ENCODE measurements at regions not wholly inside any gene's neighbourhood (a gene's known extent, or its start where the extent isn't known, plus 50 kb on each side); places are given as distances from the start of the nearest gene placed in this dataset.
"Not testable (repeated sequence)": the region's sequence is repeated elsewhere in the genome, so short reads cannot be mapped to it uniquely, and the experiment has no call there.

DNA sequence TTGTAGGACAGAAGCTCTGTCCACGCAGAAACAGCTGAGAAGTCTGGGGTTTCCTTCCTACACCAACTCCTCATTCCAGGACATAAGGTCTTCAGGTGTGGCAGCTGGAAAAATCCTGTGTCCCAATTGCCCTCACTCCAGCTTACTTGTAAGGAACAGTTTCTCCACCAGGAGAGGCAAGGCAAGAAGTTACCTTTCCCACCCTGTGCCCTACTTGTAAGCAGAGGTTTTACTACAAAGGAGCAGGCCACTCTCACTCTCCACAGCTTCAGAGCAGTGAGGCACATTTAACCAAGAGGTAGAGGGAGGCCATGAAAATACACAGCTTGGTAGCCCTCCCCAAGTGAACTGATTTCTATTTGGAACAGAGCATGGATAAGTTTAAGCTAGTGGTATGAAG lies 277.3 kb upstream of the SPATA31A3 start:
- not testable (repeated sequence) for H3K27ac Mint-ChIP-seq (ENCODE audit: unreplicated experiment); H3K9me3 Mint-ChIP-seq (ENCODE audit: unreplicated experiment); H3K4me3 Mint-ChIP-seq (ENCODE audit: unreplicated experiment); DNase-seq (ENCODE audit: extremely low spot score, unreplicated experiment); H3K36me3 Mint-ChIP-seq (ENCODE audit: unreplicated experiment); H3K27me3 Mint-ChIP-seq (ENCODE audit: unreplicated experiment); H3K4me1 Mint-ChIP-seq (ENCODE audit: unreplicated experiment)

GRCh38 chr9:67257894-67258293 lies 265.5 kb upstream of the SPATA31A3 start:
- H3K4me1 Mint-ChIP-seq (ENCODE audit: unreplicated experiment); H3K36me3 Mint-ChIP-seq (ENCODE audit: unreplicated experiment); H3K27me3 Mint-ChIP-seq (ENCODE audit: unreplicated experiment); H3K4me3 Mint-ChIP-seq (ENCODE audit: unreplicated experiment); DNase-seq (ENCODE audit: extremely low spot score, unreplicated experiment); H3K27ac Mint-ChIP-seq (ENCODE audit: unreplicated experiment); H3K9me3 Mint-ChIP-seq (ENCODE audit: unreplicated experiment): not testable (repeated sequence)

- not testable (repeated sequence) for H3K27ac Mint-ChIP-seq (ENCODE audit: unreplicated experiment); DNase-seq (ENCODE audit: extremely low spot score, unreplicated experiment); H3K27me3 Mint-ChIP-seq (ENCODE audit: unreplicated experiment); H3K36me3 Mint-ChIP-seq (ENCODE audit: unreplicated experiment); H3K9me3 Mint-ChIP-seq (ENCODE audit: unreplicated experiment); H3K4me1 Mint-ChIP-seq (ENCODE audit: unreplicated experiment); H3K4me3 Mint-ChIP-seq (ENCODE audit: unreplicated experiment)
These were observed 256.6 kb upstream of the SPATA31A3 start for GRCh38 chr9:67248967-67249366.

GRCh38 chr9:67212073-67212472 lies 219.7 kb upstream of the SPATA31A3 start:
- H3K27ac Mint-ChIP-seq (ENCODE audit: unreplicated experiment); H3K4me3 Mint-ChIP-seq (ENCODE audit: unreplicated experiment); H3K9me3 Mint-ChIP-seq (ENCODE audit: unreplicated experiment); H3K36me3 Mint-ChIP-seq (ENCODE audit: unreplicated experiment); H3K27me3 Mint-ChIP-seq (ENCODE audit: unreplicated experiment); H3K4me1 Mint-ChIP-seq (ENCODE audit: unreplicated experiment); DNase-seq (ENCODE audit: extremely low spot score, unreplicated experiment): not testable (repeated sequence)

DNA sequence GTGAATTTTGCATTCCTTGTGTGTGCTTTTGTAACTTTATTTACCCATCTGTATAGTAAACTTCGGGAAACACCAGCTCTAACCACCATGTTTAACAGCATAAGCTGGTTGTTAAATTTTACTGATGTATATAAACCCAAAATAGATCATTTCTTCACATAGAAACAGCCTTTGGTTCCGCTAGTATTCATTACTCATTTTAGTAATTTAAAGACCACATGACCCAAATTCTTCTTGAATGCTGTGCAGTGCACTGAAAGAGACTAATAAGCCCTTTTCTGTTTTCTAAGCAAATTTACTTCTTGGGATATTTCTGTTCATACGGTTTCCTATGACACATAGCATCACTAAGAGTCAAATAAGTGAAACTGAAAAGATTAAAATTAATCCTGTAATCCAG lies 218.5 kb upstream of the SPATA31A3 start:
- not testable (repeated sequence) for H3K27ac Mint-ChIP-seq (ENCODE audit: unreplicated experiment); H3K36me3 Mint-ChIP-seq (ENCODE audit: unreplicated experiment)

GRCh38 chr9:67208831-67209437 lies 216.6 kb upstream of the SPATA31A3 start:
- not testable (repeated sequence) for DNase-seq (ENCODE audit: extremely low spot score, unreplicated experiment); H3K27ac Mint-ChIP-seq (ENCODE audit: unreplicated experiment); H3K27me3 Mint-ChIP-seq (ENCODE audit: unreplicated experiment); H3K36me3 Mint-ChIP-seq (ENCODE audit: unreplicated experiment); H3K9me3 Mint-ChIP-seq (ENCODE audit: unreplicated experiment); H3K4me1 Mint-ChIP-seq (ENCODE audit: unreplicated experiment); H3K4me3 Mint-ChIP-seq (ENCODE audit: unreplicated experiment)

More for the DNA sequence above, 218.5 kb upstream of the SPATA31A3 start:
- H3K4me3 Mint-ChIP-seq (ENCODE audit: unreplicated experiment); H3K9me3 Mint-ChIP-seq (ENCODE audit: unreplicated experiment); H3K4me1 Mint-ChIP-seq (ENCODE audit: unreplicated experiment); H3K27me3 Mint-ChIP-seq (ENCODE audit: unreplicated experiment); DNase-seq (ENCODE audit: extremely low spot score, unreplicated experiment): not testable (repeated sequence)

DNA sequence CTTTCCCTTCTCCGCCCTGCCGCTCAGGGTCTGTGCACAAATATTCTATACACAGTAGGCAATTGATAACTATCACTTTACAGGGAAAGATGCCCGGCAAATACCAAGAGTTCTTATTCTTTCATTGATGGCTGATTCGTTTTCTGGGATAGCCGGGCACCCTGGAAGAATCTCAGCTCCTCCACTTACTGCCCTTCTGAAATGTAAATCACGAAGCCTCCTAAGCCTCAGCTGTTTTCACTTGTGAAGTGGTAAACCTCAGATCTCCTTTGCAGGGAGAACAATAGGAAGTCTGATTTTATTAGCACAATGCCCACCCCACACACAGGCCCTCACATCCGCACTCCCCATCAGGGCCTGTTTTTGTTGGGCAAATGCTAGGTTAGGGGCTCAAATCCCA lies 203.8 kb upstream of the SPATA31A3 start:
- H3K4me1 Mint-ChIP-seq (ENCODE audit: unreplicated experiment): not testable (repeated sequence)

GRCh38 chr9:67195357-67195756 lies 203.0 kb upstream of the SPATA31A3 start:
- H3K27ac Mint-ChIP-seq (ENCODE audit: unreplicated experiment); H3K9me3 Mint-ChIP-seq (ENCODE audit: unreplicated experiment); H3K4me1 Mint-ChIP-seq (ENCODE audit: unreplicated experiment); H3K36me3 Mint-ChIP-seq (ENCODE audit: unreplicated experiment); H3K27me3 Mint-ChIP-seq (ENCODE audit: unreplicated experiment); DNase-seq (ENCODE audit: extremely low spot score, unreplicated experiment); H3K4me3 Mint-ChIP-seq (ENCODE audit: unreplicated experiment): not testable (repeated sequence)

More for the DNA sequence above, 203.8 kb upstream of the SPATA31A3 start:
- not testable (repeated sequence) for H3K27me3 Mint-ChIP-seq (ENCODE audit: unreplicated experiment); H3K9me3 Mint-ChIP-seq (ENCODE audit: unreplicated experiment); H3K36me3 Mint-ChIP-seq (ENCODE audit: unreplicated experiment); H3K27ac Mint-ChIP-seq (ENCODE audit: unreplicated experiment); H3K4me3 Mint-ChIP-seq (ENCODE audit: unreplicated experiment); DNase-seq (ENCODE audit: extremely low spot score, unreplicated experiment)

GRCh38 chr9:67179185-67179584 lies 186.8 kb upstream of the SPATA31A3 start:
- not testable (repeated sequence) for H3K4me1 Mint-ChIP-seq (ENCODE audit: unreplicated experiment); DNase-seq (ENCODE audit: extremely low spot score, unreplicated experiment); H3K4me3 Mint-ChIP-seq (ENCODE audit: unreplicated experiment); H3K9me3 Mint-ChIP-seq (ENCODE audit: unreplicated experiment); H3K36me3 Mint-ChIP-seq (ENCODE audit: unreplicated experiment); H3K27me3 Mint-ChIP-seq (ENCODE audit: unreplicated experiment); H3K27ac Mint-ChIP-seq (ENCODE audit: unreplicated experiment)

- not testable (repeated sequence) for H3K4me1 Mint-ChIP-seq (ENCODE audit: unreplicated experiment); H3K27me3 Mint-ChIP-seq (ENCODE audit: unreplicated experiment)
These were observed 182.8 kb upstream of the SPATA31A3 start for GRCh38 chr9:67175167-67175566.

GRCh38 chr9:67171721-67172120 lies 179.4 kb upstream of the SPATA31A3 start:
- H3K27ac Mint-ChIP-seq (ENCODE audit: unreplicated experiment); H3K4me3 Mint-ChIP-seq (ENCODE audit: unreplicated experiment); H3K4me1 Mint-ChIP-seq (ENCODE audit: unreplicated experiment); H3K9me3 Mint-ChIP-seq (ENCODE audit: unreplicated experiment); H3K27me3 Mint-ChIP-seq (ENCODE audit: unreplicated experiment); DNase-seq (ENCODE audit: extremely low spot score, unreplicated experiment); H3K36me3 Mint-ChIP-seq (ENCODE audit: unreplicated experiment): not testable (repeated sequence)

More at GRCh38 chr9:67175167-67175566, 182.8 kb upstream of the SPATA31A3 start:
- not testable (repeated sequence) for H3K4me3 Mint-ChIP-seq (ENCODE audit: unreplicated experiment); H3K27ac Mint-ChIP-seq (ENCODE audit: unreplicated experiment); DNase-seq (ENCODE audit: extremely low spot score, unreplicated experiment); H3K9me3 Mint-ChIP-seq (ENCODE audit: unreplicated experiment); H3K36me3 Mint-ChIP-seq (ENCODE audit: unreplicated experiment)

- H3K27me3 Mint-ChIP-seq (ENCODE audit: unreplicated experiment); H3K27ac Mint-ChIP-seq (ENCODE audit: unreplicated experiment); H3K4me3 Mint-ChIP-seq (ENCODE audit: unreplicated experiment); H3K4me1 Mint-ChIP-seq (ENCODE audit: unreplicated experiment); H3K9me3 Mint-ChIP-seq (ENCODE audit: unreplicated experiment); H3K36me3 Mint-ChIP-seq (ENCODE audit: unreplicated experiment); DNase-seq (ENCODE audit: extremely low spot score, unreplicated experiment): not testable (repeated sequence)
These were observed 176.3 kb upstream of the SPATA31A3 start for GRCh38 chr9:67168530-67169157.
